Transverse colon (tissue), 4 donors: ENCODE measurements at regions not wholly inside any gene's neighbourhood (a gene's known extent, or its start where the extent isn't known, plus 50 kb on each side); places are given as distances from the start of the nearest gene placed in this dataset.

Experiments used
- POLR2AphosphoS5 ChIP-seq, 3 donors: sonication (generic); formaldehyde crosslinking; IDR thresholded peaks; one replicate each; pipeline ENCODE4 v1.6.1; 2016; ENCODE audit warnings: antibody characterized with exemption in 3 of 3
- TF ChIP-seq, protein P1 (sequence below), 5 experiments: fragments of 200-600 bp in 3 of 5; fragments of 450-650 bp in 2 of 5; sonication (generic) in 3 of 5; IDR thresholded peaks; 1 replicate in 2 of 5; 2 replicates in 3 of 5; pipeline ENCODE4 v1.5.1; 2016 to 2017; ENCODE audit warnings: antibody characterized with exemption in 5 of 5, inconsistent platforms in 3 of 5, mild to moderate bottlenecking in 2 of 5, moderate library complexity in 1 of 5

DNA sequence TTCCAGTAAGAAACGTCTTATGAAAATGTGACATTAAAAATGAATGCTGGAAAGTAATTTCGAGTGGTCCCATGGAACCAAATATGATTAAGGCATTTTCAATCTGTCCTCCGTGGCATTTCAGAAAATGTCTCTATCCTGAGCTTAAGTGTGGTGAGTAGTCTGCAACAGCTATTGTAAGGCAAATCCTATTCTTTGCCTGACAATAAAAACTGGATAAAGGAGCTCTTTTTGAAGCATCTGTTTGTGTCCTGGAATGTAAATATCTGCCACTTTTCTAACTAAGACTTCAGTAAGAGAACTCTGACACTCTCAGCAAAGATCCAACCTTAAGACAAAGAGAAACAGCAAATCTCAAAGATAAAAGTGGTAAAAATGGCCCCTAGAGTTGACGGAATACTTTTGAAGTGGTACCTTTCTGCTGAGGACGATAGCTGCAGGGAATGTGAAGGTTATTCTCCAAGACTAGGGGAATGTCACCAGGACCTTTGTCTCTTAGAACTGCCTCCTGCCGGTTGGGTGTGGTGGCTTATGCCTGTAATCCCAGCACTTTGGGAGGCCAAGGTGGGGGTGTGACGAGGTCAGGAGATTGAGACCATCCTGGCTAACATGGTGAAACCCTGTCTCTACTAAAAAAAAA lies 486.7 kb upstream of the ZP4 start:
- TF ChIP-seq, protein P1, sequence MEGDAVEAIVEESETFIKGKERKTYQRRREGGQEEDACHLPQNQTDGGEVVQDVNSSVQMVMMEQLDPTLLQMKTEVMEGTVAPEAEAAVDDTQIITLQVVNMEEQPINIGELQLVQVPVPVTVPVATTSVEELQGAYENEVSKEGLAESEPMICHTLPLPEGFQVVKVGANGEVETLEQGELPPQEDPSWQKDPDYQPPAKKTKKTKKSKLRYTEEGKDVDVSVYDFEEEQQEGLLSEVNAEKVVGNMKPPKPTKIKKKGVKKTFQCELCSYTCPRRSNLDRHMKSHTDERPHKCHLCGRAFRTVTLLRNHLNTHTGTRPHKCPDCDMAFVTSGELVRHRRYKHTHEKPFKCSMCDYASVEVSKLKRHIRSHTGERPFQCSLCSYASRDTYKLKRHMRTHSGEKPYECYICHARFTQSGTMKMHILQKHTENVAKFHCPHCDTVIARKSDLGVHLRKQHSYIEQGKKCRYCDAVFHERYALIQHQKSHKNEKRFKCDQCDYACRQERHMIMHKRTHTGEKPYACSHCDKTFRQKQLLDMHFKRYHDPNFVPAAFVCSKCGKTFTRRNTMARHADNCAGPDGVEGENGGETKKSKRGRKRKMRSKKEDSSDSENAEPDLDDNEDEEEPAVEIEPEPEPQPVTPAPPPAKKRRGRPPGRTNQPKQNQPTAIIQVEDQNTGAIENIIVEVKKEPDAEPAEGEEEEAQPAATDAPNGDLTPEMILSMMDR (IDR thresholded peaks at IDR 0.05): no peak
- no peak for TF ChIP-seq POLR2AphosphoS5 (IDR thresholded peaks at IDR 0.05)
